H7 (cell line): ENCODE measurements at regions not wholly inside any gene's neighbourhood (a gene's known extent, or its start where the extent isn't known, plus 50 kb on each side); places are given as distances from the start of the nearest gene placed in this dataset.

ENCODE experiments used
- DNase-seq: peaks from one replicate; pipeline ENCODE4 v3.0.0; 2012
- H3K27me3 ChIP-seq: 2 replicates; pipeline ENCODE4 v1.6.0; 2011; ENCODE audit warnings: mild to moderate bottlenecking, low read length; ENCODE audit not compliant: control insufficient read depth, insufficient read depth
- H3K36me3 ChIP-seq: replicated peaks from 2 replicates; pipeline ENCODE4 v1.5.1; 2011; ENCODE audit warnings: low read length; ENCODE audit not compliant: control insufficient read depth, insufficient read depth
- H3K4me3 ChIP-seq: 2 replicates; pipeline ENCODE4 v1.5.1; 2011; ENCODE audit warnings: low read depth, mild to moderate bottlenecking, control low read depth, low read length, moderate library complexity; ENCODE audit not compliant: insufficient read depth

GRCh38 chr4:22196551-22196950 is 248.0 kb upstream of the KCNIP4 start:
- Histone ChIP-seq H3K36me3 (no peaks in the 10 kb centered on the region), H3K27me3 (no peaks in the 10 kb centered on the region), H3K4me3 (no peak overlapping the region)
- no peak for DNase-seq

- no peak for DNase-seq
- Histone ChIP-seq H3K4me3 (no peak overlapping the region), H3K36me3 (no peaks in the 10 kb centered on the region), H3K27me3 (no peaks in the 10 kb centered on the region)
These were observed 243.5 kb upstream of the KCNIP4 start for GRCh38 chr4:22192084-22192511.

GRCh38 chr4:22191565-22191964 is 243.0 kb upstream of the KCNIP4 start:
- no peak for DNase-seq
- Histone ChIP-seq H3K36me3 (no peaks in the 10 kb centered on the region), H3K4me3 (no peak overlapping the region), H3K27me3 (no peaks in the 10 kb centered on the region)

GRCh38 chr4:22190855-22191254 is 242.3 kb upstream of the KCNIP4 start:
- Histone ChIP-seq H3K36me3 (no peaks in the 10 kb centered on the region), H3K4me3 (no peak overlapping the region), H3K27me3 (no peaks in the 10 kb centered on the region)
- no peak for DNase-seq

- DNase-seq: no peak
- no peak overlapping the region for H3K4me3 ChIP-seq
- H3K36me3 ChIP-seq: no peaks in the 10 kb centered on the region
- no peaks in the 10 kb centered on the region for H3K27me3 ChIP-seq
These were observed 238.7 kb upstream of the KCNIP4 start for GRCh38 chr4:22187203-22187820.

- DNase-seq: no peak
- Histone ChIP-seq H3K27me3 (no peaks in the 10 kb centered on the region), H3K4me3 (no peak overlapping the region), H3K36me3 (no peaks in the 10 kb centered on the region)
These were observed 233.2 kb upstream of the KCNIP4 start for GRCh38 chr4:22181736-22182135.

- Histone ChIP-seq H3K36me3 (no peaks in the 10 kb centered on the region), H3K4me3 (no peak overlapping the region), H3K27me3 (no peaks in the 10 kb centered on the region)
- no peak for DNase-seq
These were observed 230.7 kb upstream of the KCNIP4 start for GRCh38 chr4:22179124-22179874.

GRCh38 chr4:22174640-22175039 is 226.1 kb upstream of the KCNIP4 start:
- Histone ChIP-seq H3K36me3 (no peaks in the 10 kb centered on the region), H3K27me3 (no peaks in the 10 kb centered on the region), H3K4me3 (no peak overlapping the region)
- DNase-seq: no peak

- H3K27me3 ChIP-seq: no peaks in the 10 kb centered on the region
- no peak for DNase-seq
- no peak overlapping the region for H3K4me3 ChIP-seq
These were observed 221.8 kb upstream of the KCNIP4 start for GRCh38 chr4:22170353-22170752.

GRCh38 chr4:22167201-22167600 is 218.6 kb upstream of the KCNIP4 start:
- H3K4me3 ChIP-seq: no peak overlapping the region
- no peaks in the 10 kb centered on the region for H3K36me3 ChIP-seq
- H3K27me3 ChIP-seq: no peaks in the 10 kb centered on the region
- no peak for DNase-seq

More at GRCh38 chr4:22170353-22170752, 221.8 kb upstream of the KCNIP4 start:
- no peaks in the 10 kb centered on the region for H3K36me3 ChIP-seq

GRCh38 chr4:22162454-22162853 is 213.9 kb upstream of the KCNIP4 start:
- H3K4me3 ChIP-seq: no peak overlapping the region
- DNase-seq: no peak
- H3K36me3 ChIP-seq: no peaks in the 10 kb centered on the region
- no peaks in the 10 kb centered on the region for H3K27me3 ChIP-seq

- H3K27me3 ChIP-seq: no peaks in the 10 kb centered on the region
- no peak for DNase-seq
- no peak overlapping the region for H3K4me3 ChIP-seq
- H3K36me3 ChIP-seq: no peaks in the 10 kb centered on the region
These were observed 182.2 kb upstream of the KCNIP4 start for GRCh38 chr4:22130741-22131140.

- DNase-seq: peak; percentile 43
- no peaks in the 10 kb centered on the region for H3K27me3 ChIP-seq
- no peak overlapping the region for H3K4me3 ChIP-seq
- H3K36me3 ChIP-seq: no peaks in the 10 kb centered on the region
These were observed 181.0 kb upstream of the KCNIP4 start for GRCh38 chr4:22129454-22130029.

GRCh38 chr4:22122062-22122461 is 173.5 kb upstream of the KCNIP4 start:
- DNase-seq: no peak
- Histone ChIP-seq H3K36me3 (no peaks in the 10 kb centered on the region), H3K27me3 (no peaks in the 10 kb centered on the region), H3K4me3 (no peak overlapping the region)

GRCh38 chr4:22115262-22115661 is 166.7 kb upstream of the KCNIP4 start:
- Histone ChIP-seq H3K4me3 (no peak overlapping the region), H3K36me3 (no peaks in the 10 kb centered on the region), H3K27me3 (no peaks in the 10 kb centered on the region)
- no peak for DNase-seq
